Upper lobe of right lung (tissue), 1 donor: ENCODE measurements at regions not wholly inside any gene's neighbourhood (a gene's known extent, or its start where the extent isn't known, plus 50 kb on each side); places are given as distances from the start of the nearest gene placed in this dataset.

Source experiments
- ATAC-seq: fragments of 200-7000 bp; cut with Tn5 transposase; one replicate; pipeline ENCODE4 v1.9.1; 2020; ENCODE audit warnings: mild to moderate bottlenecking, moderate library complexity
- DNase-seq: peaks from one replicate; pipeline ENCODE4 v3.0.0-alpha.2; 2020
- H3K27ac ChIP-seq: fragments of 200-600 bp; one replicate; pipeline ENCODE4 v1.8.0; 2022
- H3K27me3 ChIP-seq: fragments of 200-600 bp; one replicate; pipeline ENCODE4 v1.8.0; 2022; ENCODE audit warnings: mild to moderate bottlenecking
- H3K36me3 ChIP-seq: fragments of 200-600 bp; one replicate; pipeline ENCODE4 v1.8.0; 2022
- H3K4me1 ChIP-seq: fragments of 200-600 bp; one replicate; pipeline ENCODE4 v1.8.0; 2022
- H3K4me3 ChIP-seq: fragments of 200-600 bp; one replicate; pipeline ENCODE4 v1.8.0; 2022; ENCODE audit warnings: mild to moderate bottlenecking
- H3K9me3 ChIP-seq: fragments of 200-600 bp; one replicate; pipeline ENCODE4 v1.8.0; 2022
- intact Hi-C: fragments of 100-400 bp; cut with DNase I; formaldehyde crosslinking; loops from one replicate; pipeline ENCODE4 v1.11.0; 2022
- TF ChIP-seq, protein P1 (sequence below): fragments of 200-600 bp; IDR thresholded peaks from one replicate; pipeline ENCODE4 v1.8.0; 2022; ENCODE audit warnings: antibody characterized with exemption
- donor health status: DM: no; HTN: yes; CAD: no; lungs with severe emphysema.

DNA sequence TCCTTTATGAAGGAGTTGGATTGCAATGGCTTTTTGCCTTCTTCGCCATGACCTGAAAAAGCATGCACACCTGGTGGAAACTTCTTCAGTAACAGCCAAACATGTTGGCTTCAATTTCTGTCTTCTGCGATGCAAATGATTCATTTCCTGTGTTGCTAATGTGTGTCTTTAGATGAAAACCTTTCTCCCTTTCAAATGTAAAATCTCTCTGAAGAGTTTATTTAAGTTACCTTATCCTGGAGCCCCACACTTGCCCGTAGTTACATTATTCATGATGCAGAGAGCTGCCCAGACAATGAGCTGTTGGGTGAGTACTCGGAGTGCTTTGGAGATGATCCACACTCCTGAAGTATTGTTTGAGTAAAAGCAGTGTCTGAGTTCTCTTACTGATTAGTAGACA lies 1100.9 kb downstream of the RPA4 start:
- H3K27me3 ChIP-seq: no peaks in the 10 kb centered on the region
- H3K4me3 ChIP-seq: no peak overlapping the region
- DNase-seq (no peak), ATAC-seq (no peak)
- TF ChIP-seq, protein P1, sequence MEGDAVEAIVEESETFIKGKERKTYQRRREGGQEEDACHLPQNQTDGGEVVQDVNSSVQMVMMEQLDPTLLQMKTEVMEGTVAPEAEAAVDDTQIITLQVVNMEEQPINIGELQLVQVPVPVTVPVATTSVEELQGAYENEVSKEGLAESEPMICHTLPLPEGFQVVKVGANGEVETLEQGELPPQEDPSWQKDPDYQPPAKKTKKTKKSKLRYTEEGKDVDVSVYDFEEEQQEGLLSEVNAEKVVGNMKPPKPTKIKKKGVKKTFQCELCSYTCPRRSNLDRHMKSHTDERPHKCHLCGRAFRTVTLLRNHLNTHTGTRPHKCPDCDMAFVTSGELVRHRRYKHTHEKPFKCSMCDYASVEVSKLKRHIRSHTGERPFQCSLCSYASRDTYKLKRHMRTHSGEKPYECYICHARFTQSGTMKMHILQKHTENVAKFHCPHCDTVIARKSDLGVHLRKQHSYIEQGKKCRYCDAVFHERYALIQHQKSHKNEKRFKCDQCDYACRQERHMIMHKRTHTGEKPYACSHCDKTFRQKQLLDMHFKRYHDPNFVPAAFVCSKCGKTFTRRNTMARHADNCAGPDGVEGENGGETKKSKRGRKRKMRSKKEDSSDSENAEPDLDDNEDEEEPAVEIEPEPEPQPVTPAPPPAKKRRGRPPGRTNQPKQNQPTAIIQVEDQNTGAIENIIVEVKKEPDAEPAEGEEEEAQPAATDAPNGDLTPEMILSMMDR: no peak
- no peaks in the 10 kb centered on the region for H3K4me1 ChIP-seq
- H3K36me3 ChIP-seq: no peaks in the 10 kb centered on the region
- no peaks in the 10 kb centered on the region for H3K9me3 ChIP-seq
- no peak overlapping the region for H3K27ac ChIP-seq
- intact Hi-C loops: no loop called here

DNA sequence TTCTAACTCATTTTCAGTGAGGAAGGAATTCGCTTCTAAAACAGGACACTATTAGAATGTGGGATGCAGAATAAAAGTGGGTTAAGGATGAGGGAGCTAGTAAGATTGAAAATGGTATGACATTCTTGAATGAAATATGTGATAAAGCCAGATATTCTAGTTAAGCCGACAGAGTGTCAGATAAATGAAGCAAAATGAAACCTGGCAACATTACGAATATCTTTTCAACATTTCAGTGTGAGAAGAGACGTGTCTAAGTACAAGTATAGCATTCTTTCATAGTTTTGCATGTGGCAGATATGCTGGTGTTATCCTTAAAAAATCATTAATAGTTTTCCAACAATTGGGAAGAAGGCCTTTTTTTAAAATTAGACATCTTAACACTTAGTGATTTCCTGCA lies 1101.4 kb downstream of the RPA4 start:
- DNase-seq: no peak
- no peaks in the 10 kb centered on the region for H3K4me1 ChIP-seq

DNA sequence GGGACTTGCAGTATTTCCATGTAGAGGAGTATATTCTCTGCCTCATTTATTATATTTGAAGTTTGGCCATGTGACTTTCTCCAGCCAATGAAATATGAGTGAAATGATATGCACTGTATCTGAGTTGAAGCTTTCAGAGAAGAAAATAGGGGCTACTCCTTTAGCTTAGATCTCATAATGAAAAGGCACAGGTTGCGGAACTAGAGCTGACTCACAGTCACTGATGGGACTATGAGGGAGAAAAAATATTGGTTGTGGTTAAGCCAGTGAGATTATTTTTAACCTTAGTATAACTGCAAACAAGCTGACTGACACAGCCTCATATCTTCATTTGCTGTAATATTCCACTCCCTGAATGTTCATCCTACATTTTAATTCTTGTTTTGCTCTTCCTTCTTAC lies 1104.3 kb downstream of the RPA4 start:
- Histone ChIP-seq H3K27ac (no peak overlapping the region), H3K36me3 (no peaks in the 10 kb centered on the region), H3K27me3 (no peaks in the 10 kb centered on the region), H3K9me3 (no peaks in the 10 kb centered on the region), H3K4me1 (no peaks in the 10 kb centered on the region), H3K4me3 (no peak overlapping the region)
- no peak for DNase-seq
- TF ChIP-seq, protein P1: no peak
- intact Hi-C loops: no loop called here
- no peak for ATAC-seq

More for the DNA sequence above, 1101.4 kb downstream of the RPA4 start:
- TF ChIP-seq, protein P1: no peak
- Histone ChIP-seq H3K36me3 (no peaks in the 10 kb centered on the region), H3K4me3 (no peak overlapping the region), H3K27me3 (no peaks in the 10 kb centered on the region), H3K9me3 (no peaks in the 10 kb centered on the region), H3K27ac (no peak overlapping the region)
- intact Hi-C loops: no loop called here
- no peak for ATAC-seq

DNA sequence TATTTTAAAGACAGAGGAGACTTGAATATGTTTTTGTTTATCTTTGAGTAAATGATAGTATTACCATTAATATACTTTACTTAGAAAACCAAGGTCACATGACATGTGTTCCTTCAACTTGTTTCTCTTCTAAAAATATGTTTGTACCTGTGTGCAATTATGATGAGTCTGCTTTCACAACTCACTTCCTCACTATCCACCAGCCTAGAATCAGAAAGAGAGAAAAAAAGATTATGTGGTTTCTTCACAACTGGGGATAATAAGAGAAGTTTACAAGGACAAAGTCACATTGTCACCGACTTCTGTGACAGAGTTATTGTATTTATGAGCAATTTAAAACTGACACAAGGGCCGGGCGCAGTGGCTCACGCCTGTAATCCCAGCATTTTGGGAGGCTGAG lies 1112.1 kb downstream of the RPA4 start:
- no peaks in the 10 kb centered on the region for H3K27me3 ChIP-seq
- no peak overlapping the region for H3K27ac ChIP-seq
- no peak overlapping the region for H3K4me3 ChIP-seq
- TF ChIP-seq, protein P1: no peak
- H3K4me1 ChIP-seq: no peaks in the 10 kb centered on the region
- intact Hi-C loops: no loop called here
- ATAC-seq: no peak
- no peaks in the 10 kb centered on the region for H3K9me3 ChIP-seq
- DNase-seq: no peak
- no peaks in the 10 kb centered on the region for H3K36me3 ChIP-seq

DNA sequence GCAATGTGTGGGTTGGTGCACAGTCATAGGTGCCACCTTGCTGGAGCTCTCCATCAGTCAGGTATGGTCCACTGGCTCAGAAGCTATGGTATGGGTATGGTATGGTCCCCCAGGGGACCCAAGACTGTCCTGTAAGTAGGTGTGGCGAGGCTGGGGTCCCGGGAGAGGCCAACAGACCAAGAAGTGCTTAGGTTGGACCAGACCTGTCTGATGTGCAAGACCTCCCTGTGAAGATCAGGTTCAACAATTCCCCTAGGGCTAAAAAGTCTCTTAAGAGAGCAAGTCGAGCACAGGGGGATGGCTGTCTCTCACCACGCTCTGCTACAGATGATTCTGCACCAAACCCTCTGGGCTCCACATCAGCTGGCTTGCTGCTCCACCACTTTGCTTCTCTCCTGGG lies 1145.0 kb downstream of the RPA4 start:
- Histone ChIP-seq H3K9me3 (no peaks in the 10 kb centered on the region), H3K36me3 (no peaks in the 10 kb centered on the region), H3K27ac (no peak overlapping the region), H3K27me3 (no peaks in the 10 kb centered on the region), H3K4me3 (no peak overlapping the region), H3K4me1 (no peaks in the 10 kb centered on the region)
- TF ChIP-seq, protein P1: no peak
- DNase-seq: no peak
- no peak for ATAC-seq
- intact Hi-C loops: no loop called here

DNA sequence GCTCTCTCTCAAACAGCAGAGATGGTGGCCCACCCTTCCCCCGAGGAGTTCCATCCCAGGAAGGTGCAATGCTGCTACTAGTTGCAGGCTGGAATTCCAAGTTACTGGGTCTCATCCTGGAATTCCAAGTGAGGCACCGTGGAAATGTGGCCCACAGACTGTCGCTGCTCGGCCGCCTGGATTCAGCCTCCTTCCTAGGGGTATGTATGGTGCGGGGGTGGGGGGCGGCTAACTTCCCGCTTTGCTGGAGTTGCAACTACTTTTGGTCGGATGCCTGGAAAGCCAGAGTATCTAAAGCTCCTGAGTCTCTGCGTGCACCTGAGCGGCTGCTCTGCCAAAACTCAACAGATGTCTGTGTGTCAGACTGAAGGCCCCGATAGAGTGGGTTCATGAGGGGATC lies 1146.2 kb downstream of the RPA4 start:
- intact Hi-C loops: no loop called here
- Histone ChIP-seq H3K4me1 (no peaks in the 10 kb centered on the region), H3K36me3 (no peaks in the 10 kb centered on the region), H3K4me3 (no peak overlapping the region), H3K9me3 (no peaks in the 10 kb centered on the region), H3K27me3 (no peaks in the 10 kb centered on the region), H3K27ac (no peak overlapping the region)
- no peak for ATAC-seq
- TF ChIP-seq, protein P1: no peak
- no peak for DNase-seq
